HL-60 (cell line): ENCODE measurements at regions not wholly inside any gene's neighbourhood (a gene's known extent, or its start where the extent isn't known, plus 50 kb on each side); places are given as distances from the start of the nearest gene placed in this dataset.

Experiments
- CTCF ChIP-seq: IDR thresholded peaks from one replicate; pipeline ENCODE4 v1.5.1; 2011; ENCODE audit warnings: low read length, control low read depth, inconsistent platforms; ENCODE audit not compliant: insufficient read depth
- GABPA ChIP-seq: IDR thresholded peaks from 2 replicates; pipeline ENCODE4 v1.6.1; 2012; ENCODE audit warnings: low read depth
- POLR2AphosphoS5 ChIP-seq: IDR thresholded peaks from 2 replicates; pipeline ENCODE4 v1.6.1; 2012; ENCODE audit warnings: low read depth
- SPI1 ChIP-seq: IDR thresholded peaks from 2 replicates; pipeline ENCODE4 v1.6.1; 2012; ENCODE audit warnings: low read depth, mild to moderate bottlenecking, borderline replicate concordance

GRCh38 chr11:69985641-69986439 lies 92.3 kb upstream of the ANO1 start:
- no peak for TF ChIP-seq POLR2AphosphoS5
- no peak for TF ChIP-seq CTCF
- no peak for TF ChIP-seq GABPA
- no peak for TF ChIP-seq SPI1
